K562 (cell line): ENCODE measurements at regions not wholly inside any gene's neighbourhood (a gene's known extent, or its start where the extent isn't known, plus 50 kb on each side); places are given as distances from the start of the nearest gene placed in this dataset.

Experiments
- ATAC-seq: fragments of 200-7000 bp; cut with Tn5 transposase; 3 replicates; pipeline ENCODE4 v1.9.1; 2020; ENCODE audit warnings: moderate library complexity
- BruUV-seq: library from RNA; stranded (reverse); fragments of 400-500 nt; replicated peaks from 2 replicates; lab custom pipeline; 2021; lab: Mats Ljungman, UMichigan
- CTCF ChIA-PET: fragments of 300-600 bp; formaldehyde crosslinking; extraction: SDS; loops from one replicate; lab custom pipeline; 2021; ENCODE audit warnings: low intra/inter-chr PET ratio; lab: Yijun Ruan, JAX
- POLR2A ChIA-PET: fragments of 300-600, 350-650 bp; sonication (Branson Sonifier 250); formaldehyde crosslinking; extraction: SDS; loops from one replicate; lab custom pipeline; 2021; ENCODE audit warnings: antibody characterized with exemption, inconsistent platforms; lab: Yijun Ruan, JAX
- DNase-seq, 4 experiments: peaks; one replicate each; pipeline versions ENCODE4 v3.0.0 to v3.0.0-alpha.2; 2011 to 2018; ENCODE audit warnings: low spot score in 3 of 4, mixed read lengths in 3 of 4; ENCODE audit errors: extremely low read depth in 1 of 4
- FAIRE-seq: peaks from 2 replicates; lab custom pipeline; 2011; peaks lifted over from hg19 to GRCh38; lab: Jason Lieb, UNC
- H2AFZ ChIP-seq: 2 replicates; pipeline ENCODE4 v1.6.0; 2011; ENCODE audit warnings: low read depth, low read length, control low read depth, inconsistent platforms
- H3K27ac ChIP-seq: fragments of 200-600 bp; 3 replicates; pipeline ENCODE4 v1.8.0; 2011; ENCODE audit warnings: low read depth, mild to moderate bottlenecking, control low read depth, inconsistent platforms, low read length, moderate library complexity, mixed read lengths; ENCODE audit errors: extremely low read depth
- H3K27me3 ChIP-seq, 2 experiments: fragments of 300-600 bp in 1 of 2; 2 replicates in 1 of 2; 3 replicates in 1 of 2; pipeline versions ENCODE4 v1.6.0 to v1.8.0; 2011; ENCODE audit warnings: inconsistent platforms in 2 of 2, low read length in 2 of 2, mild to moderate bottlenecking in 1 of 2, mixed read lengths in 1 of 2, moderate library complexity in 1 of 2; ENCODE audit not compliant: control insufficient read depth in 2 of 2, insufficient read depth in 2 of 2
- H3K36me3 ChIP-seq: fragments of 300-600 bp; 3 replicates; pipeline ENCODE4 v1.8.0; 2011; ENCODE audit warnings: mild to moderate bottlenecking, low read length, inconsistent platforms; ENCODE audit not compliant: control insufficient read depth, insufficient read depth
- H3K4me1 ChIP-seq, 2 experiments: fragments of 200-600 bp in 1 of 2; replicated peaks in 1 of 2; 2 replicates in 1 of 2; 3 replicates in 1 of 2; pipeline versions ENCODE4 v1.5.1 to v1.8.0; 2011; ENCODE audit warnings: inconsistent platforms in 2 of 2, low read length in 2 of 2, mild to moderate bottlenecking in 1 of 2, mixed read lengths in 1 of 2, moderate library complexity in 1 of 2; ENCODE audit not compliant: control insufficient read depth in 2 of 2, insufficient read depth in 2 of 2
- H3K4me2 ChIP-seq: 2 replicates; pipeline ENCODE4 v1.6.1; 2011; ENCODE audit warnings: low read length, control low read depth, inconsistent platforms, mixed read lengths; ENCODE audit not compliant: insufficient read depth
- H3K4me3 ChIP-seq: fragments of 200-600 bp; sonication (generic), shearing (Covaris generic); 2 replicates; pipeline ENCODE4 v1.5.1; 2016; ENCODE audit warnings: control low read depth, inconsistent platforms
- H3K79me2 ChIP-seq: fragments of 200-600 bp; 3 replicates; pipeline ENCODE4 v1.8.0; 2011; ENCODE audit warnings: low read length, inconsistent platforms; ENCODE audit not compliant: control insufficient read depth, insufficient read depth
- H3K9ac ChIP-seq, 2 experiments: 2 replicates each; pipeline versions ENCODE4 v1.6.0 to v1.6.1; 2011; ENCODE audit warnings: low read depth in 2 of 2, low read length in 2 of 2, control low read depth in 1 of 2, inconsistent platforms in 1 of 2, mild to moderate bottlenecking in 1 of 2, mixed read lengths in 1 of 2; ENCODE audit not compliant: insufficient read depth in 1 of 2
- H3K9me1 ChIP-seq: one replicate; pipeline ENCODE4 v1.6.0; 2011; ENCODE audit warnings: inconsistent platforms, mild to moderate bottlenecking, low read length, moderate library complexity; ENCODE audit not compliant: control insufficient read depth, insufficient read depth
- H3K9me3 ChIP-seq: replicated peaks from 2 replicates; pipeline ENCODE4 v1.5.1; 2011; ENCODE audit warnings: low read depth, low read length, inconsistent platforms; ENCODE audit not compliant: control insufficient read depth, insufficient read depth
- H4K20me1 ChIP-seq: replicated peaks from 2 replicates; pipeline ENCODE4 v1.6.1; 2011; ENCODE audit warnings: low read length, inconsistent platforms, mixed read lengths; ENCODE audit not compliant: control insufficient read depth, insufficient read depth
- FOS ChIP-seq: IDR thresholded peaks from 3 replicates; pipeline ENCODE4 v1.6.1; 2011; ENCODE audit not compliant: insufficient read length; ENCODE audit errors: extremely low read depth
- HNRNPUL1 ChIP-seq: fragments of 200-400 bp; formaldehyde crosslinking; IDR thresholded peaks from 2 replicates; pipeline ENCODE4 v1.6.1; 2017; ENCODE audit warnings: low read length
- L3MBTL2 ChIP-seq: fragments of 450-650 bp; IDR thresholded peaks from 2 replicates; pipeline ENCODE4 v1.6.1; 2016; ENCODE audit warnings: mild to moderate bottlenecking, moderate library complexity
- NONO ChIP-seq, 2 experiments: fragments of 200-400 bp in 1 of 2; fragments of 450-650 bp in 1 of 2; formaldehyde crosslinking in 1 of 2; IDR thresholded peaks; 2 replicates each; pipeline ENCODE4 v1.6.1; 2017; ENCODE audit warnings: low read depth in 2 of 2, mild to moderate bottlenecking in 2 of 2, moderate library complexity in 2 of 2, low read length in 1 of 2
- NR0B1 ChIP-seq: fragments of 450-650 bp; IDR thresholded peaks from one replicate; pipeline ENCODE4 v1.6.1; 2018; ENCODE audit warnings: mild to moderate bottlenecking, moderate library complexity; ENCODE audit not compliant: partially characterized antibody
- RBFOX2 ChIP-seq: fragments of 200-400 bp; formaldehyde crosslinking; IDR thresholded peaks from 2 replicates; pipeline ENCODE4 v1.6.1; 2017; ENCODE audit warnings: low read depth, mild to moderate bottlenecking, low read length, moderate library complexity
- RHOXF2B ChIP-seq: fragments of 250-450 bp; sonication (Bioruptor Pico); conservative IDR thresholded peaks from 2 replicates; pipeline ENCODE4 v1.5.1; 2021
- SIRT6 ChIP-seq: IDR thresholded peaks from one replicate; pipeline ENCODE4 v1.6.1; 2012; ENCODE audit warnings: low read depth, mild to moderate bottlenecking, control low read depth, inconsistent platforms, low read length, moderate library complexity
- TCF3 ChIP-seq: sonication (generic); formaldehyde crosslinking; IDR thresholded peaks from 2 replicates; pipeline ENCODE4 v1.4.0; 2020; ENCODE audit warnings: mild to moderate bottlenecking, missing genetic modification reagents
- ZNF584 ChIP-seq: fragments of 200-800 bp; sonication (Bioruptor generic); IDR thresholded peaks from 2 replicates; pipeline ENCODE4 v1.6.1; 2016; ENCODE audit warnings: low read depth, mild to moderate bottlenecking, missing genetic modification characterization, missing compliant biosample characterization
- ZNF717 ChIP-seq: fragments of 250-450 bp; sonication (Bioruptor Pico); IDR thresholded peaks from 2 replicates; pipeline ENCODE4 v1.5.0; 2021
- WGBS: fragments of 100-300 bp; shearing (Covaris generic); methylation state at CpG from one replicate; pipeline ENCODE4 v1.1.6; 2016; ENCODE audit warnings: low coverage, mixed read lengths; ENCODE audit not compliant: insufficient coverage; ENCODE audit errors: missing lambda C conversion rate; 5-methylcytosine and 5-hydroxymethylcytosine counted together
- in situ Hi-C: fragments of 300-500 bp; cut with MboI; formaldehyde crosslinking; loops from 4 replicates; pipeline ENCODE4 v1.15.0; 2018; ENCODE audit warnings: inconsistent platforms, mixed read lengths
- intact Hi-C: fragments of 100-400 bp; cut with micrococcal nuclease; formaldehyde crosslinking; loops from 2 replicates; pipeline ENCODE4 v1.14.2; 2022

- ChIA-PET POLR2A (no interaction called here), CTCF (no interaction called here)
- Histone ChIP-seq H3K79me2 (no peaks in the 10 kb centered on the region), H3K9ac (no peak overlapping the region), H3K27ac (no peak overlapping the region), H4K20me1 (no peaks in the 10 kb centered on the region), H3K4me1 (no peaks in the 10 kb centered on the region), H3K9me1 (no peaks in the 10 kb centered on the region), H3K4me2 (no peak overlapping the region), H3K36me3 (no peaks in the 10 kb centered on the region), H3K4me3 (no peak overlapping the region), H3K9me3 (no peaks in the 10 kb centered on the region), H2AFZ (no peak overlapping the region), H3K27me3 (no peaks in the 10 kb centered on the region)
- no peak for TF ChIP-seq TCF3
- TF ChIP-seq NONO (IDR thresholded peaks at IDR 0.05; ENCODE audit: low read depth in 2 of 2, low read length in 1 of 2): no peak
- no peak for TF ChIP-seq L3MBTL2
- no peak for TF ChIP-seq RHOXF2B (CRISPR knock-in tag)
- TF ChIP-seq ZNF717 (CRISPR knock-in tag): no peak
- TF ChIP-seq HNRNPUL1: no peak
- no peak for TF ChIP-seq FOS
- no peak for TF ChIP-seq SIRT6
- no peak for TF ChIP-seq NR0B1
- no peak for TF ChIP-seq RBFOX2
- TF ChIP-seq ZNF584 (CRISPR knock-in tag): no peak
- in situ Hi-C loops (no loop called here), intact Hi-C loops (no loop called here)
- ATAC-seq (no peak), DNase-seq (no peak), FAIRE-seq (no peak)
- WGBS: 1% methylated on average over 10 of the region's 11 CpGs
- BruUV-seq: no TSS peak
Observed at GRCh38 chr14:105937253-105938054, 411.1 kb downstream of the TMEM121 start.
